SJSA1 (cell line): ENCODE measurements at regions not wholly inside any gene's neighbourhood (a gene's known extent, or its start where the extent isn't known, plus 50 kb on each side); places are given as distances from the start of the nearest gene placed in this dataset.

Experiments used
- DNase-seq, 2 experiments: peaks; one replicate each; pipeline ENCODE4 v3.0.0-alpha.2; 2015 to 2020; ENCODE audit warnings: low spot score in 2 of 2, low read depth in 1 of 2
- H3K27ac ChIP-seq: fragments of 250-450 bp; sonication (Bioruptor Pico); 2 replicates; pipeline ENCODE4 v1.5.1; 2020; ENCODE audit warnings: mild to moderate bottlenecking, moderate library complexity
- H3K27me3 ChIP-seq: fragments of 250-450 bp; sonication (Bioruptor Pico); replicated peaks from 2 replicates; pipeline ENCODE4 v1.5.1; 2020; ENCODE audit warnings: mild to moderate bottlenecking, moderate library complexity
- H3K36me3 ChIP-seq: fragments of 250-450 bp; sonication (Bioruptor Pico); 2 replicates; pipeline ENCODE4 v1.5.1; 2020; ENCODE audit warnings: mild to moderate bottlenecking
- H3K4me1 ChIP-seq: fragments of 250-450 bp; sonication (Bioruptor Pico); replicated peaks from 2 replicates; pipeline ENCODE4 v1.6.1; 2021; ENCODE audit warnings: mild to moderate bottlenecking
- H3K4me3 ChIP-seq: fragments of 250-450 bp; sonication (Bioruptor Pico); 2 replicates; pipeline ENCODE4 v1.5.1; 2020; ENCODE audit warnings: mild to moderate bottlenecking
- H3K9me3 ChIP-seq: fragments of 250-450 bp; sonication (Bioruptor Pico); replicated peaks from 2 replicates; pipeline ENCODE4 v1.5.1; 2020; ENCODE audit warnings: mild to moderate bottlenecking

- H3K27ac ChIP-seq = no peak overlapping the region
- H3K4me1 ChIP-seq = peaks cover 13% of the 10 kb centered on the region
- H3K9me3 ChIP-seq = no peaks in the 10 kb centered on the region
- 0 out of 2 replicates have a peak, but pooled peaks cover 2% of the 10 kb centered on the region for H3K27me3 ChIP-seq
- DNase-seq = no peak
- H3K36me3 ChIP-seq = no peaks in the 10 kb centered on the region
- H3K4me3 ChIP-seq = no peak overlapping the region
These were observed 103.5 kb upstream of the RASSF8 start for GRCh38 chr12:25854991-25855390.

- no peak for DNase-seq
- no peaks in the 10 kb centered on the region for H3K9me3 ChIP-seq
- H3K36me3 ChIP-seq = no peaks in the 10 kb centered on the region
These were observed 102.8 kb upstream of the RASSF8 start for GRCh38 chr12:25855716-25856115.

GRCh38 chr12:25859976-25860375 is 98.5 kb upstream of the RASSF8 start:
- DNase-seq = no peak
- H3K27me3 ChIP-seq = 0 out of 2 replicates have a peak, but pooled peaks cover 2% of the 10 kb centered on the region
- no peak overlapping the region for H3K27ac ChIP-seq
- H3K4me3 ChIP-seq = no peak overlapping the region
- H3K4me1 ChIP-seq = peaks cover 5% of the 10 kb centered on the region
- no peaks in the 10 kb centered on the region for H3K36me3 ChIP-seq
- no peaks in the 10 kb centered on the region for H3K9me3 ChIP-seq

More at GRCh38 chr12:25855716-25856115, 102.8 kb upstream of the RASSF8 start:
- peaks cover 13% of the 10 kb centered on the region for H3K4me1 ChIP-seq
- H3K27ac ChIP-seq = no peak overlapping the region
- H3K27me3 ChIP-seq = 0 out of 2 replicates have a peak, but pooled peaks cover 2% of the 10 kb centered on the region
- H3K4me3 ChIP-seq = no peak overlapping the region

GRCh38 chr12:25861226-25861625 is 97.3 kb upstream of the RASSF8 start:
- peaks cover 5% of the 10 kb centered on the region for H3K4me1 ChIP-seq

GRCh38 chr12:25864306-25865276 is 93.9 kb upstream of the RASSF8 start:
- no peak for DNase-seq
- H3K27me3 ChIP-seq = no peaks in the 10 kb centered on the region
- H3K36me3 ChIP-seq = no peaks in the 10 kb centered on the region
- H3K27ac ChIP-seq = no peak overlapping the region
- H3K4me3 ChIP-seq = no peak overlapping the region
- H3K4me1 ChIP-seq = peaks cover 9% of the 10 kb centered on the region
- H3K9me3 ChIP-seq = no peaks in the 10 kb centered on the region

More at GRCh38 chr12:25861226-25861625, 97.3 kb upstream of the RASSF8 start:
- no peaks in the 10 kb centered on the region for H3K36me3 ChIP-seq
- no peak for DNase-seq
- H3K9me3 ChIP-seq = no peaks in the 10 kb centered on the region
- H3K4me3 ChIP-seq = no peak overlapping the region
- 0 out of 2 replicates have a peak, but pooled peaks cover 2% of the 10 kb centered on the region for H3K27me3 ChIP-seq
- no peak overlapping the region for H3K27ac ChIP-seq

GRCh38 chr12:25866586-25867378 is 91.7 kb upstream of the RASSF8 start:
- H3K27me3 ChIP-seq = no peaks in the 10 kb centered on the region
- H3K4me1 ChIP-seq = peaks cover 9% of the 10 kb centered on the region
- H3K4me3 ChIP-seq = no peak overlapping the region
- no peaks in the 10 kb centered on the region for H3K36me3 ChIP-seq
- no peak for DNase-seq
- no peaks in the 10 kb centered on the region for H3K9me3 ChIP-seq
- no peak overlapping the region for H3K27ac ChIP-seq

- no peak for DNase-seq
- Histone ChIP-seq H3K36me3 (no peaks in the 10 kb centered on the region), H3K4me1 (peaks cover 6% of the 10 kb centered on the region), H3K27ac (no peak overlapping the region), H3K27me3 (no peaks in the 10 kb centered on the region), H3K4me3 (no peak overlapping the region), H3K9me3 (no peaks in the 10 kb centered on the region)
These were observed 90.3 kb upstream of the RASSF8 start for GRCh38 chr12:25868193-25868592.

- H3K9me3 ChIP-seq = no peaks in the 10 kb centered on the region
- no peak overlapping the region for H3K27ac ChIP-seq
- H3K4me3 ChIP-seq = no peak overlapping the region
- no peaks in the 10 kb centered on the region for H3K4me1 ChIP-seq
- H3K36me3 ChIP-seq = no peaks in the 10 kb centered on the region
- H3K27me3 ChIP-seq = no peaks in the 10 kb centered on the region
- DNase-seq = no peak
These were observed 86.3 kb upstream of the RASSF8 start for GRCh38 chr12:25872137-25872536.

- no peak overlapping the region for H3K4me3 ChIP-seq
- H3K27me3 ChIP-seq = no peaks in the 10 kb centered on the region
- no peaks in the 10 kb centered on the region for H3K9me3 ChIP-seq
- DNase-seq = no peak
- no peak overlapping the region for H3K27ac ChIP-seq
- H3K36me3 ChIP-seq = no peaks in the 10 kb centered on the region
- H3K4me1 ChIP-seq = peaks cover 1% of the 10 kb centered on the region; the same call in 1 of the 2 replicates
These were observed 82.8 kb upstream of the RASSF8 start for GRCh38 chr12:25875661-25876060.

GRCh38 chr12:25876383-25877045 is 82.0 kb upstream of the RASSF8 start:
- Histone ChIP-seq H3K27ac (no peak overlapping the region), H3K9me3 (no peaks in the 10 kb centered on the region), H3K27me3 (no peaks in the 10 kb centered on the region), H3K4me3 (no peak overlapping the region), H3K4me1 (peaks cover 5% of the 10 kb centered on the region; the same call in 1 of the 2 replicates), H3K36me3 (no peaks in the 10 kb centered on the region)
- no peak for DNase-seq

GRCh38 chr12:25877446-25877845 is 81.0 kb upstream of the RASSF8 start:
- DNase-seq = no peak
- H3K9me3 ChIP-seq = no peaks in the 10 kb centered on the region
- H3K36me3 ChIP-seq = no peaks in the 10 kb centered on the region
- H3K27me3 ChIP-seq = no peaks in the 10 kb centered on the region
- H3K27ac ChIP-seq = no peak overlapping the region
- no peak overlapping the region for H3K4me3 ChIP-seq
- H3K4me1 ChIP-seq = peaks cover 5% of the 10 kb centered on the region; the same call in 1 of the 2 replicates

GRCh38 chr12:25882266-25882665 is 76.2 kb upstream of the RASSF8 start:
- H3K36me3 ChIP-seq = no peaks in the 10 kb centered on the region
- DNase-seq = no peak
- no peaks in the 10 kb centered on the region for H3K27me3 ChIP-seq

More at GRCh38 chr12:25882266-25882665, 76.2 kb upstream of the RASSF8 start:
- Histone ChIP-seq H3K4me3 (no peak overlapping the region), H3K27ac (no peak overlapping the region), H3K4me1 (peaks cover 5% of the 10 kb centered on the region; the same call in 1 of the 2 replicates), H3K9me3 (no peaks in the 10 kb centered on the region)
